SU-DHL-6 (cell line): ENCODE measurements at regions not wholly inside any gene's neighbourhood (a gene's known extent, or its start where the extent isn't known, plus 50 kb on each side); places are given as distances from the start of the nearest gene placed in this dataset.

ENCODE experiments used
- H2AFZ ChIP-seq: fragments of 200-600 bp; sonication (generic); 2 replicates; pipeline ENCODE4 v1.6.1; 2014; ENCODE audit warnings: low read depth, mild to moderate bottlenecking, moderate library complexity, mixed read lengths, antibody characterized with exemption, low read length; ENCODE audit not compliant: severe bottlenecking
- H3F3A ChIP-seq: fragments of 200-600 bp; shearing (Covaris generic); 2 replicates; pipeline ENCODE4 v1.6.0; 2016; ENCODE audit warnings: antibody characterized with exemption, mild to moderate bottlenecking; ENCODE audit not compliant: insufficient read depth
- H3K27ac ChIP-seq: fragments of 200-600 bp; sonication (generic); 2 replicates; pipeline ENCODE4 v1.5.1; 2016; ENCODE audit warnings: low read depth, mild to moderate bottlenecking, low read length, moderate library complexity, mixed read lengths
- H3K27me3 ChIP-seq: fragments of 200-600 bp; sonication (generic), shearing (Covaris generic); 2 replicates; pipeline ENCODE4 v1.6.0; 2014; ENCODE audit warnings: mild to moderate bottlenecking, low read length
- H3K36me3 ChIP-seq: fragments of 200-600 bp; sonication (generic); 2 replicates; pipeline ENCODE4 v1.6.1; 2014; ENCODE audit warnings: mild to moderate bottlenecking, low read length, mixed read lengths
- H3K4me2 ChIP-seq: fragments of 300-600, 200-600 bp; shearing (Covaris generic), sonication (generic); 2 replicates; pipeline ENCODE4 v1.6.0; 2014; ENCODE audit warnings: low read length, low read depth, mild to moderate bottlenecking; ENCODE audit not compliant: poor library complexity, severe bottlenecking
- H3K4me3 ChIP-seq: fragments of 200-600 bp; sonication (generic); 2 replicates; pipeline ENCODE4 v1.5.1; 2014; ENCODE audit warnings: antibody characterized with exemption, low read length, mild to moderate bottlenecking, mixed read lengths; ENCODE audit not compliant: insufficient read depth, poor library complexity, severe bottlenecking
- H3K79me2 ChIP-seq: fragments of 200-600 bp; sonication (generic); 2 replicates; pipeline ENCODE4 v1.6.1; 2014; ENCODE audit warnings: mild to moderate bottlenecking, low read length, moderate library complexity; ENCODE audit not compliant: insufficient read depth
- H3K9ac ChIP-seq: fragments of 200-600 bp; sonication (generic); 2 replicates; pipeline ENCODE4 v1.7.0; 2014; ENCODE audit warnings: mild to moderate bottlenecking, low read length
- H3K9me2 ChIP-seq: fragments of 200-600 bp; sonication (generic); replicated peaks from 2 replicates; pipeline ENCODE4 v1.6.1; 2014; ENCODE audit warnings: low read length; ENCODE audit not compliant: insufficient read depth
- H3K9me3 ChIP-seq: fragments of 200-600 bp; sonication (generic); 2 replicates; pipeline ENCODE4 v1.6.1; 2014; ENCODE audit warnings: low read length, mixed read lengths; ENCODE audit not compliant: insufficient read depth
- H4K20me1 ChIP-seq: fragments of 200-600 bp; sonication (generic); 2 replicates; pipeline ENCODE4 v1.6.1; 2014; ENCODE audit warnings: low read depth, mild to moderate bottlenecking, antibody characterized with exemption, low read length, moderate library complexity, mixed read lengths
- EZH2phosphoT487 ChIP-seq: fragments of 200-600 bp; sonication (generic), shearing (Covaris generic); conservative IDR thresholded peaks from 2 replicates; pipeline ENCODE4 v1.6.1; 2018; ENCODE audit warnings: mild to moderate bottlenecking, antibody characterized with exemption, low read length, moderate library complexity, mixed read lengths
- TF ChIP-seq, protein P1 (sequence below): fragments of 200-600 bp; sonication (generic); IDR thresholded peaks from one replicate; pipeline ENCODE4 v1.5.1; 2017; ENCODE audit warnings: antibody characterized with exemption, mild to moderate bottlenecking, low read length, moderate library complexity; ENCODE audit not compliant: insufficient read depth, poor library complexity, severe bottlenecking

GRCh38 chr10:128220021-128220420 is 93.8 kb upstream of the MKI67 start:
- TF ChIP-seq EZH2phosphoT487 = no peak
- TF ChIP-seq, protein P1, sequence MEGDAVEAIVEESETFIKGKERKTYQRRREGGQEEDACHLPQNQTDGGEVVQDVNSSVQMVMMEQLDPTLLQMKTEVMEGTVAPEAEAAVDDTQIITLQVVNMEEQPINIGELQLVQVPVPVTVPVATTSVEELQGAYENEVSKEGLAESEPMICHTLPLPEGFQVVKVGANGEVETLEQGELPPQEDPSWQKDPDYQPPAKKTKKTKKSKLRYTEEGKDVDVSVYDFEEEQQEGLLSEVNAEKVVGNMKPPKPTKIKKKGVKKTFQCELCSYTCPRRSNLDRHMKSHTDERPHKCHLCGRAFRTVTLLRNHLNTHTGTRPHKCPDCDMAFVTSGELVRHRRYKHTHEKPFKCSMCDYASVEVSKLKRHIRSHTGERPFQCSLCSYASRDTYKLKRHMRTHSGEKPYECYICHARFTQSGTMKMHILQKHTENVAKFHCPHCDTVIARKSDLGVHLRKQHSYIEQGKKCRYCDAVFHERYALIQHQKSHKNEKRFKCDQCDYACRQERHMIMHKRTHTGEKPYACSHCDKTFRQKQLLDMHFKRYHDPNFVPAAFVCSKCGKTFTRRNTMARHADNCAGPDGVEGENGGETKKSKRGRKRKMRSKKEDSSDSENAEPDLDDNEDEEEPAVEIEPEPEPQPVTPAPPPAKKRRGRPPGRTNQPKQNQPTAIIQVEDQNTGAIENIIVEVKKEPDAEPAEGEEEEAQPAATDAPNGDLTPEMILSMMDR = no peak
- no peaks in the 10 kb centered on the region for H3K79me2 ChIP-seq
- H3K36me3 ChIP-seq = no peaks in the 10 kb centered on the region
- H3K27ac ChIP-seq = no peak overlapping the region
- no peaks in the 10 kb centered on the region for H3F3A ChIP-seq
- H3K27me3 ChIP-seq = no peaks in the 10 kb centered on the region
- no peaks in the 10 kb centered on the region for H4K20me1 ChIP-seq
- no peaks in the 10 kb centered on the region for H3K9me2 ChIP-seq
- H3K9ac ChIP-seq = no peak overlapping the region
- no peak overlapping the region for H3K4me3 ChIP-seq
- no peak overlapping the region for H3K4me2 ChIP-seq
- no peaks in the 10 kb centered on the region for H3K9me3 ChIP-seq
- H2AFZ ChIP-seq = no peak overlapping the region

DNA sequence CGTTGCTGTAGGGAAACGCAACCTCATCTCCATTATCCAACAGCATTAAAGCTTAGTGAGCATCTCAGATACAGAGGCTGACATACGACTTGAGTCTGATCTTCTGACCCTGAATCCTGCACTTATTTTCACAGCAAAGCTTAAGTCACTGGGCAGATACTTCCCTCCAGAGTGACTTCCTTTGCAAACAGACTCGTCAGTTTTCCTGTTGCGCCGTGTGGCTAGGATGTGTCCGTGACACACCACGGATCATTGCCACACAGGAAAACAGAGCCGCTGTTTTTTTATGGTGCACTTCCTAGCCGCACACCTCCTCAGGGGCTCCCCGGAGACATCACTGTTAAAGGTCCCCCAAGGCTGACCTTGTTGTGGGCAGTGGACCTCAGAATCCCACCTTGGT is 94.9 kb upstream of the MKI67 start:
- Histone ChIP-seq H3K79me2 (no peaks in the 10 kb centered on the region), H2AFZ (no peak overlapping the region), H3K9me3 (no peaks in the 10 kb centered on the region), H3K4me3 (no peak overlapping the region), H4K20me1 (no peaks in the 10 kb centered on the region), H3K36me3 (no peaks in the 10 kb centered on the region), H3K27me3 (no peaks in the 10 kb centered on the region), H3K9me2 (no peaks in the 10 kb centered on the region), H3K4me2 (no peak overlapping the region), H3F3A (no peaks in the 10 kb centered on the region), H3K27ac (no peak overlapping the region), H3K9ac (no peak overlapping the region)
- TF ChIP-seq, protein P1 = no peak
- TF ChIP-seq EZH2phosphoT487 = no peak

DNA sequence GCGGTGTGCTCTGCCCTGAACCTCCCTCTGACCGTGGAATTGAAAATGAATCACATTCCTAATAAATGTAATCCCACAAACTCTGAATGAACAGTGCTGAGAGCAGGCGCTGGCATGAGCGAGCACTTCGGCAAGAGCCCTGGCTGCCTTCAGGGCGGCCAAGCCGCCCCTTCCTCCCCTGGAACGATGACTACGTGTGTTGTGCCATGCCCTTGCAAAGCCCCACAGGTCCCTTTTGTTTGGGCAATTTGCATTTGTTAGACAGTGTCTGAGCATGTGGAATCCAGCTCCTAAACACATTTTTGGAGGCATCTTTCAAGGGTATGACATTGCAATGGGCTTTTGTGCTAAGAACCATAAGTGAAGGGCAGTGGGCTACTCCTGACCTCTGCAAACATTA is 95.6 kb upstream of the MKI67 start:
- no peak overlapping the region for H3K27ac ChIP-seq
- no peaks in the 10 kb centered on the region for H3K9me3 ChIP-seq
- H3K9me2 ChIP-seq = no peaks in the 10 kb centered on the region
- no peak for TF ChIP-seq EZH2phosphoT487
- TF ChIP-seq, protein P1 = no peak
- H3F3A ChIP-seq = no peaks in the 10 kb centered on the region
- no peak overlapping the region for H3K4me2 ChIP-seq
- no peak overlapping the region for H3K4me3 ChIP-seq
- no peak overlapping the region for H2AFZ ChIP-seq
- H3K79me2 ChIP-seq = no peaks in the 10 kb centered on the region
- H3K27me3 ChIP-seq = no peaks in the 10 kb centered on the region
- H4K20me1 ChIP-seq = no peaks in the 10 kb centered on the region
- no peak overlapping the region for H3K9ac ChIP-seq
- H3K36me3 ChIP-seq = no peaks in the 10 kb centered on the region
